HG03108 (cell line): ENCODE measurements at regions not wholly inside any gene's neighbourhood (a gene's known extent, or its start where the extent isn't known, plus 50 kb on each side); places are given as distances from the start of the nearest gene placed in this dataset.

Experiments used
- ATAC-seq: cut with Tn5 transposase; IDR thresholded peaks from one replicate; pipeline ENCODE4 v1.9.1; 2021; ENCODE audit warnings: moderate library complexity; ENCODE audit not compliant: unreplicated experiment

DNA sequence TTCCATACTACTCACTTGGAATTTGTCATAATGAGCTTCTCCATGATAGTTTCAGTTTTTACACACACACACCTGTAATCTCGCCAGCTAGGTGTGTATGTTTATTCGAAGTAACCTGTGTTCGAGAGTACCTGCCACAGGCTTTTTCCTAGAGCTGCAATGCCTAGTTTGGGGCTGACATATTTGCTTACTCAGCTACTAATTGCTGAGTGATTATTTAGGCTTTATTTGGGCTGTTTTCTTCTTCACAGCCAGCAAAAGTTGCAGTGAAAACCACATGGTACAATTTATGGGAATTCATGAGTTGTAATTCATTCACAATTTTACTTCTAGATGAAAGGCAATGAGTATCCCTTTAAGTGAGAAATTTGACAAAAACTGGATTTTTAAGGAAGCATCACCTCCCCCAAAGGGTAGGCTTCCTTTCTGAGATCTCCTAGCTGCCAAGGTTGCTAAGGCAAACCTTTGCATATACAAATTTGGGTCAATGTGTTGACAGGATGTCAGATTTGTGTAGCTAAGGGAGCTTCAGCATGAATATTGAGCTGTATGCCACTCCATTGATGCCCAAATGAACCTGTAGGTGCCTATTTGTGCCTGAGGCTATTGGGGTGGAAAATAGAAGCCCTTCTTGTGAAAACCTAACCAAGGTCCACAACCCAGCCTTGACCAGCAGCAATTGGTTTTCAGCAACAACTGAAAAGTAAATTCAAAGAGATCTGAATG, 108.7 kb upstream of the OTX2 start:
- ATAC-seq: no peak

DNA sequence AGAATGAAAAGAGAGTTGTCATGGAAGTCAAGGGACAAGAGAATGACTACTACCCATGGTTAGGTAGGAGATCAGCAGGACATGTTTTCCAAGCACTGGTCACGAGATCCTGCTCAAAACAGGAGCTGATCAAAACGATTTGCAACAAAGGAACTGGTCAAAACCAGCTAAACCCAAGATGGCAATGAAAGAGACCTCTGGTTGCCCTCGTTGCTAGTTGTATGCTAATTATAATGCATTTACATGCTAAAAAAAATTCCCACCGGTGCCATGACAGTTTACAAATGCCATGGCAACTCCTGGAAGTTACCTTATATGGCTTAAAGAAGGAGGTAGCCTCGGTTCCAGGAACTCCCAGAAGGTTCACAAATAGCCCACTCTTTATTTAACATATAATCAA, 95.0 kb upstream of the OTX2 start:
- no peak for ATAC-seq

DNA sequence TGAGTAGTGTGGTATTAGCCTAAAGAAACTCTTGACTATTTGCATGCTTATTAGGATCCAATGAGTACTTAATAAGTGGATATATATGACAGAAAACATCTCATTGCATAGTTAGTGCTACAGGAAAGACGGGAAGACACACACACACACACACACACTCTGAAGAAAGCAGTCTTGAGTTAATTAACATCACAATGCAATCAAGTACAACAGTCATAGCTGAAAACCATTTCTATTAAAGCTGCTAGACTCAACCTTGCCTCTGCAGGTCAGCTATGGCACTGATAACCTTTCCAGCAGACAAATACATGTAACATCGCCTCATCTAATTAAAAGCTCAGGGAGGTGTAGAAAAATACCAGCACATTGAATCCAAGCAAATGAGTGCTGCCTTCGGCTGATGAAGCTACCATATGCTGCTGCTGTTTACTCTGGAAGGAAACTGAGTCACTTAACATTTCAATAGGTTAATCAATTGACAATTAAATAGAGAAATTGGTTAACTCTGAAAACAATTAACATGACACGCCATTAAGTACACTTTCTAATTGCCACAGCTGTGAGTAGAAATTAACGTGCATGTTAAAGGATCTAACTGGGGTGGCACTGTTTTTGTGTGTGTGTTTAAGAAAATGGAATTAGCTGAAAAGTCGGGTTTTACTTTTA, 93.2 kb upstream of the OTX2 start:
- no peak for ATAC-seq

DNA sequence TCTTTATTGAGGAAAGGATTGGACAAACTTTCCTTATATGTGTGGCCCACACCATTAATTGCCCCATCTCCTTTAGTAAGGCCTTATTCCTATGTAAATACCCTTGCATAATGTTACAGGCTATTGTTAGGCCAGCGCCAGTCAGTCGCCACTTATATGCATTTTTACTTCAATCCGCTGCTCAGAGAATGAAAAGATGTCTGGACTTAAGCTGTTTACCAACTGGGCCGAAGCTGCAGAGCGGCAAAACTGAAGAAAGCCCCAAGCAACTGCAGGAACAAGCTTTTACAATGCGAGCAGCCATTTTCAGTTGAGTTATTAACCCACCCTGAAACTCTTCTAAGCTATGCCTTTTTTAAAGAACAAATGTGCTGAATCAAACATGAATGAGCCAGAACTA, 92.1 kb upstream of the OTX2 start:
- no peak for ATAC-seq

DNA sequence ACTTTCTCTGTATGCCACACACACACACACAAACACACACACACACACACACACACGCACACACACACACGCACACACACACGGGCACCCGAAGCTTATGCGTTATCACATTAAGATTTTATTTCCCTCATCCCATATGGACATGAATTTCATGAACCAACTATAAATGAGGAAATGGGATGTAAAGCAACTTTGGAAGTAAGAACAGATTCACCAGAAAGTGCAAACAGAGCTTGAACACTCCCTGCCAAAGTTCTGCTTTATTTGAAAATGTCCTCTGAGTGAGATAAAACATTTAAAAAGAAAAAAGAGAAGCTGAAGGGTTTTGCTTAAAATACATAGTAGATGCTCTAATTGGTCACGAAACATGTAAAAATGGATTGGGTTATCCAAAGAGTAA, 90.4 kb upstream of the OTX2 start:
- no peak for ATAC-seq

DNA sequence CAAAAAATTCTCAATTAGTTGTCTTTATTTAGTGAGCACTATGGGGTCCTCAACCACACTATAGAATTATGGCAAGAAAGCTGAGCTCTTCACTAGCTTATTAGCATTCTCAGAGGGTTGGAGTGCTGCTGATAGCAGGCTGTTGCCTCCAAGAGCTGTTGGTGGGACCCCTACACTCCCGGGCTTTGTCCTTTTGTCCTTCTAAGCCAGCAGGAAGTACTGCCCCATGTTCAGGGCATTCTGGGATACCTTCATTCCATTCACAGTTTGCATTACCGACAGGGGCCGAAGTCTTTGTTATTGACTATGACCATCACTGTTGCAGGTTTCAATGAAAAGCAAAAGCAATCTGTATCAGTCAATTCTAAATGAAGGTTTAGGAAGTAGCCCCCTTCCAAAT, 89.5 kb upstream of the OTX2 start:
- no peak for ATAC-seq

DNA sequence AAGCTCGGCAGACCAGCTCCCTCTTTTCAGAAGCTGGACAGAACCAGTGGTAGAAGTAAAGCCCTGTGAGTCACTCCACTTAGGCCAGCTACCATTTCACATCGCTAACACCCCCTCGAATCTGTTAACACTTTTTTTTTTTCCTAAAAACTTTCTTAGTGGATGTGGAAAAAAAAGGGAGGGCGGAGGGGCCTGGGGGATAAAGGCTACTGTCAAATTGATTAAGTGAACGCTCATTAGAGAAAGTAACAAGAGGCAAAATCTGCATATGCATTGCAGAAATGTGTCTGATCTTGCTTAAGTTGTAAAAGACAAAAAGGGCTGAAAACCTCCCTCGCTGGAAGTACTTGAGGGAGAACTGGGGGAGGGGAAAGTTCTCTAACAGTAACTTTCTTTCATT, 86.6 kb upstream of the OTX2 start:
- no peak for ATAC-seq

DNA sequence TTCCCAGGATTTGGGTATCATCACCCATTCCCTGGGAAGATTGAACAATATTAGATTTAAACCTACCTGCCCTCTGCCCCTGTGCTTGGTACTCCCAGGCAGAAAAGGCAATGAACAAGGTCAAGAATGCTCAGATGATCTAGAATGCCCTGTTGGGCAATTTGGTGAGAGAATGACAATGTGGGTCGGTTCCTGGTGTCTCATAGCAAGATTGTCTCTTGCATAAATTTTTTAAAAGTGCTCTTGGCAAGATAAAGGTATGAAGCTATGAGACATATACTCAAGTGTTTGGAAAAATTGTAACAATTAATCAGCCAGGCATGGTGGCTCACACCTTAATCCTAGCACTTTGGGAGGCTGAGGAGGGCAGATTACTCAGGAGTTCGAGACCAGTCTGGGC, 86.0 kb upstream of the OTX2 start:
- ATAC-seq: no peak

DNA sequence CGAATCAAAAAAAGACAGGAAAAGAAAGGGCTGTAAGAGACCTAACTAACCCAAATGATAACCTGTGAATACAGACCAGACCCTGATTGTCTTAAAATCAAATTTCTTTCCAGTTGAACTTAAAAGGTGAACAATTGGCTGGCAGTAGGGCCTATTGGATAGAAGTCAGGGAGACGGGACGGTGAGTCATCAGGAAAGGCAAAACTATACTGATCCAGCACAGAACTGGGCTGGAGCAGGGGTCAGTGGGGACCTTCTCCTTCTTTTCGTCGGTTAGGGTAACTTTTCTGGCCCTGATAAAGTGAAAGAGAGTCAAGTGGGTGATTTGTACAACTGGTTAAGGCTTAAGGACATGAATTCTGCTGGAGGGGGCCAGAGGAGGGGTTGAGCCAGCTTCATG, 84.9 kb upstream of the OTX2 start:
- ATAC-seq: no peak

DNA sequence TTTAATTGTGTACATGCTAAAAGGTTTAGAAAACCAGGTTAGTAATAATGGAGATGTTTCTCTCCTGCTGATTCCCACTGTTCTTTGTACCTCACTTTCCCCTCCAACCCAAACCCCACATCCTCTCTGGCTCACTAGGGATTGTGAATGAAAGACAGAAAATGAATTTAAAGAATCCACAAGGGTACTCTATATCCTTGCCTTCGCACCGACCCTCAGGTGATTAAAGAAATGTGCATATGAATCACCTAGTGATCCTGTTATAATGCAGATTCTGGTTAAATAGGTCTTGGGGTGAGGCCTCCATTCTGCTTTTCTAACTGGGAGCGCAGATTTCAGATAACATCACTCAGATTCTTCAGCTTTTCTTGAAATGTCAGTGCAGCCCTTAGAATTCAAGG, 84.3 kb upstream of the OTX2 start:
- ATAC-seq: no peak

DNA sequence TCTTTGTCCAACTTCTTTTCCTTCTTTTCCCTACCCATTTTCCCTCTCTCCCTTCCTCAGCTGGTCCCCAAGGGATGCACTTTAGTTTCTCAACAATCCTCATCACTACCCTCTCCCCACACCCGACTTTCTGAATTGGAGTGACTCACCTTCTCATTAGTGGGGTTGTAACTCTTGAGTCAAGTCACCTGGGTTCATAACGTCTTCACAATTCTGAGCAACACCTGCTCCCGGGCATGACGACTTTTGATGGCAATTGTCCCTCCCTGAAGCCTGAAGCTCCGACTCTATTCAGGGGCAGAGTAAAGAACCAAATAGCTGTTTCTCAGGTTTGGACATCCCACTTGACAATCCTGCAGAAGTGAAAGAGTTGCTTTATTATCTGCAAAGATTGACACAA, 82.7 kb upstream of the OTX2 start:
- no peak for ATAC-seq

DNA sequence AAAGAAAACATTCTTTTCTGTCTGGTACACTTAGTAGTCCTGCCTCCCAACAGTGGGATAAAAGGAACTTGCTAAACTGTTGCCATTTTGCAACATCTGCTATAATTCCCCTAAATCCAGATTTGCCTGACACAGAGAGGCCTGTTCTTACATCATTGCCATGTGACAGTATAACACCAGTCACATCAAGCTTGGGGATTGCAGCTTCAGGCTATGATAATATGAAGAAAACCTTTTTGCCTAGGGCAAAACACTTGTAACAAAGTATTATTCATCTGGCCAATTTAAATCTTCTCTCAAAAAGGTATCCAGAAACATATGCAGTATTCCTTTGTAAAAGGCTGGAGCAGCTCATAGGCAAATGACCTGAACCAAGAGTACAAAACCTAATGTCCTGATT, 80.9 kb upstream of the OTX2 start:
- ATAC-seq: no peak

DNA sequence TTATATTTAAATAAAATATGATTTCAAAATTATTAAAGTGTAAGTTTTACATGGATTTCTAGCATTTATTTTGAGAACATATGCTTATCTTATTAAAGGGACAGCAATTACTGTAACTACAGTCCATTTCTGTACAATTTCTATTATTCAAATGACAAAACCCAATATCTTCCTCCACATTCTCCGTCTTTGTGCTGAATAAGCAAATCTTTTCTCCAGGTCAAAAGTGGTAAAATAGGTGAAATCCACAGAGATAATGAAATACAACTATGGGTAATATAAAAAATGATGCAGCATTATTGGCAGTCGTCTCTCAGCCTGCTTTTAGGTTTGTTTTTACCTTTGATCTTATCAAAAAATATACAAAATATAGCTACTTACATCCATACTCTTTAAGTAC, 79.4 kb upstream of the OTX2 start:
- ATAC-seq: no peak

DNA sequence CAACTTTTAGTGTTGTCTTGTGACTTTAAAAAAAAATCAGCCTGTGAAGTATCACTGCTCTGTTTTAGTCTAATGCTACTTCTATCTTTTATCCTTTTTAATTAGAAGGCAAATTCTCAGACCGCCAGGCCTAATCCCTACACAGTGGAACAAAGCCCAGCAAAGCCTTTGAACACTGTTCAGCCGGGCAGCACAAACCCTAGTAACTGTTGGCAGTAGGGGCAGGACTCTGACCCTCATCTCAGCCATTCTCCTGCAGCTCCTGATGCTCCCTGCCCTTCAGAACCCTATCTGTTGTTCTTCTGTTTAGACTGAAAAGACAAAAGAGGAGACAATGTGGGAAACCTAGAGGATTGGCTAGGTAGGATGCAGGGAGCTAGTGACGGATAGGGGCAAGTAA, 78.0 kb upstream of the OTX2 start:
- ATAC-seq: no peak

DNA sequence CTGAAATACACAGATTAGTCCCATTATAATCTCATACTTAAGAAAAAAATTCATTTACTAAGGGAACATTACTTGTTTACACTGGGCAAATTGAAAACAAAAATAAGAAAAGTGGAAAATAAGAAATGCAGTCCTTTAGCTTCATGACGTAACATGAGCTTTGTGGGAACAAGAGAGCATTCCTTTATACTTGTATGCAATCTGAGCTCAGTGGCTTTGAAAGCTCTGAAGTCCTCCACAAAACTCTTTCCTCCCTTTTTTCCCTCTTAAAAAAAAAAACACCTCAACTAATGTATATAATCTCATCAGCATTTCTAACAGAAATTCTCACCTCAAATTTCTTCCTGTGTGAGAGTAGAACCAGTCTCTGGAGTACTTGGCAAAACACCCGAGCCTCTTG, 76.9 kb upstream of the OTX2 start:
- no peak for ATAC-seq

DNA sequence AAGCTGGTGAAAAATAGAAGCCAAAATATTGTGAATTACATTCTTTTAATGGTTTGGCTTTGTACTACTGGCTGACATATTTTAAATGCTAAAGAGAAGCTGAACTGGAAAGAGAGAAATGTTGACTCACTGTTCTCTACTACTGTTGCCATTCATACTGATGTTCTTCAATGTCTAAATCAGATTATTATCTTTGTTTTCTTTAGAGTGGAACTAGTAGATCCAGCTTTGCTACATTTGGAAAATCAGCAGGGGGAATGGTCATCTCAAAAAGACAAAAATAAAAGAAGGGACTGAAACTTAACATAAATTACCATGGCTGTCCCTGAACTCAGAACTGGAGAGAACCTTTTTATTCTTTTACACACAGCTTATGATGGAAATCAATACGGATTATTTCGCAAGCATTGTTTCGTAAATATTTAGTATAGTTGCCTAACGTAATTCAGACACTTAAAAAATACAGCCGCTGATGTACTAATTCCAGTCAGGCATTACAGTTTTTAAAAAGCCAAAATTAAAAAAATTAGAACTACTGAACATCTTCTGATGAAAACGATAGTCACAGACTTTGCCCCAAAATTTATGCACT, 76.3 kb upstream of the OTX2 start:
- no peak for ATAC-seq

DNA sequence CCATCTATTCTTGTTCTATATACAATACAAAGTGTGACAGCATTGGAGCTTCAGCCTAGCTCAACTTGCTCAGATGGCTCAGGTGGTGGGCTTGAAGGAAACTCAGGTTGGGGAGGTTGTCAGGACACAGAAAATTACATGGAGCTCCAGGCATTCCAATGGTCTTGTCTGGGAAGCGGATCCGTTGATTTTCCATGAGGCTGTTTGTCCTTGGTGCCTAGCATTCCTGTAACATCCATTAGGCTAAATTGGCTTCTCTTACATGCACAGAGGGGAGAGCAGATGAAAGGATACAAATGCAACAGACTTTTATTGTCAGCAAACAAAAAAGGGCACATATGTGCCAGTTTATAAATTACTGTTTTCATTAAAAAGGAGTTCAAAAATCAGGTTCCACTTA, 75.5 kb upstream of the OTX2 start:
- ATAC-seq: no peak

DNA sequence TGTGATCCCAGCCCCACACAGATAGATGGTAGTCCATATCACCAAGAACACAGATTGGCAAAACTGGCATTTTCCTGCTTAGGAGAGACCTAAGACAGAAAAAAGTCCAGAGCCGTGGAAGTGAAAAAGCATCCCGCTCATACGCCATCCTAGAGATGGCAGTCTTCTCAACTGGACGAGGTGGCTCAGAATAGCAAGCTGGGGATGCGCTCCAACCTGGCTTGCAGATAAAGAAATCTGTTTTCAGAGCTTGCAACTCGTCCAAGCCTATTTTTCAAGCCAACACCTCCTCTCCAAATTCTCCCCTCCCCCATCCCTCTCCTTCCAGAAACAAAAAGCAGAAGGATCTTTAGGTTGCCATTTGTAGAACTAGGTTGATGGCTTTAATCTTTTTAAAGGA, 74.3 kb upstream of the OTX2 start:
- no peak for ATAC-seq

DNA sequence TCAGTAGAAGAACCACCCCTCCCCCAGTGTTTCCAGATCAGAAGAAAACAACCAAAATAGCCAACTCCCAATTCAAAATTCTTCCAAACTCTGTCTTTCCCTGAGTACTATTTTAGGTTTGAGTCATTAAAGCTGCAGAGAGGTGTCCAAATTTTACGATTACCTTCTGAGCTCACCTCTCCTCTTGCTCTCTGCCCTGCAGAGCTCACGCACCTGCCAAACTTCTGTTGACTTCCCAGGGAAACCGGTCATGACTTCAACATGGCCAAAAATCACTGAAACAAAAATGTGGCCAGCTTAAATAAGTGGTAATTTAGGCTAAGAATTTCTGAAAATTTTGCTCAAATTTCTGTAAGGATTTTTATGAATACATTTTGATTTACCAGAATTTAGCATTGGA, 70.9 kb upstream of the OTX2 start:
- ATAC-seq: no peak

DNA sequence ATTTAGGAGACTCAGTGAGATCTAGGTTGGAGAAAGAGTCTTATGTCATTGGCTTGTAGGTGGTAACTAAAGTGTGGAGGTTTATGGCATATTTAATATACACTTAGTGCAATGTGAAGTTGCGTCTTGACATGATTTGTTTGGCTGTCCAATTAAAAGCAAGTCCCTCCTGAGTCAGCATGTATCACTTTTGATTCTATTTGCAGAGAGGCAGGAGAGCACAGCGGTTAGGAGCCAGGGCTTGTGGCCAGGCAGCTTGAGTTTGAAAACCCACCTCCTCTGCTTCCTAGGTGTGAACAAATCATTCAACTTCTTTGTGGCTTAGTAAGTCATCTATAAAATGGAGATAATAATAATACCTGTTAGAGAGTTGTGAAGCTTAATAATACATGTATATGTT, 68.5 kb upstream of the OTX2 start:
- ATAC-seq: no peak

DNA sequence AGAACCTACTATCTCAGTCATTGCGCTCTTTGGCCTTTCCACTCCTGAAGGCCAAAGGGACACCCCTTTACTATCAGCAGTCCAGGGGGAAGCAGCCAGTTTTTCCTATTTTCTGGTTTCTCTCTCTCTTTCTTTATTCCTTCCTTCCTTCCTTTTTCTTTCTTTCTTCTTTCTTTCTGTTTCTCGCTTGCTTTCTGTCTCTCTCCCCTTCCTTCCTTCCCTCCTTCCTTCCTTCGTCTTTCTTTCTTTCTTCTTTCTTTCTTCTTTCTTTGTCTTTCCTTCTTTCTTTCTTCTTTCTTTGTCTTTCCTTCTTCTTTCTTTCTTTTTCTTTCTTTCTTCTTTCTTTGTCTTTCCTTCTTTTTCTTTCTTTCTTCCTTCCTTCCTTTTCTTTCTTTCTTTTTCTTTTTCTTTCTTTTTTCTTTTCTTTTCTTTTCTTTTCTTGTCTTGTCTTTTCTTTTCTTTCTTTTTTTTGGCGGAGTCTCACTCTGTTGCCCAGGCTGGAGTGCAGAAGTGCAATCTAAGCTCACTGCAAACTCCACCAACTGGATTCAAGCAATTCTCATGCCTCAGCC, 64.9 kb upstream of the OTX2 start:
- ATAC-seq: no peak

DNA sequence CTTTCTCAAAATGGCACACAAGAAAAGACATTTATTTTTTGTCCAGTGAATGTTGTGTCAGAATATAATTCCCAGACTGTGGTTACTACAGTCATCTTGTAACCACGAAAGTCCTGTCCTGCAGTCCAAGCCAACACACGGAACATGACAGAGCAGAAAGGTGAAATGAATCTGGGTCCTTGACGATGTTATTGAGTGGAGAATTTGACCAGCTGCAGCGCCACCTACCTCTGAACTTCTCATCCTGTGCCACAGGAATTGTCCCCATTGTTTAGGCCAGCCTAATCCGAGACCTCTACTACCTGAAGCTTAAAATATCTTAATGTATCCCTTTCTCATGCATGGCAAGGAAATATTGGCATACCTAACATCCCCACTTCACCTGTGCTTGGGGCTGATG, 64.1 kb upstream of the OTX2 start:
- ATAC-seq: no peak
